Muscle of leg (tissue), 3 donors: ENCODE measurements at regions not wholly inside any gene's neighbourhood (a gene's known extent, or its start where the extent isn't known, plus 50 kb on each side); places are given as distances from the start of the nearest gene placed in this dataset.

ENCODE experiments used
- DNase-seq: peaks from one replicate; pipeline ENCODE4 v3.0.0; 2013
- H3K27ac ChIP-seq: one replicate; pipeline ENCODE4 v1.5.1; 2013; ENCODE audit warnings: mild to moderate bottlenecking, low read length, control low read depth
- H3K27me3 ChIP-seq: one replicate; pipeline ENCODE4 v1.6.1; 2013; ENCODE audit warnings: low read length; ENCODE audit not compliant: control insufficient read depth, insufficient read depth
- H3K36me3 ChIP-seq: one replicate; pipeline ENCODE4 v1.6.1; 2013; ENCODE audit warnings: low read length; ENCODE audit not compliant: control insufficient read depth, insufficient read depth
- H3K4me1 ChIP-seq: one replicate; pipeline ENCODE4 v1.6.1; 2013; ENCODE audit warnings: low read length; ENCODE audit not compliant: control insufficient read depth, insufficient read depth
- H3K4me3 ChIP-seq: one replicate; pipeline ENCODE4 v1.5.1; 2013; ENCODE audit warnings: low read length, control low read depth
- H3K9me3 ChIP-seq: replicated peaks from 2 replicates; pipeline ENCODE4 v1.6.1; 2013; ENCODE audit warnings: low read depth, low read length; ENCODE audit not compliant: control insufficient read depth
- WGBS: methylation state at CpG from one replicate; pipeline ENCODE4 v1.1.5; 2013; ENCODE audit warnings: missing lambda C conversion rate; ENCODE audit not compliant: insufficient coverage; 5-methylcytosine and 5-hydroxymethylcytosine counted together

GRCh38 chr9:134234687-134235359, 70.5 kb upstream of the RNU6ATAC start:
- H3K4me1 ChIP-seq, result peaks cover 33% of the 10 kb centered on the region
- WGBS, result 65% methylated on average over 20 of the region's 21 CpGs
- H3K4me3 ChIP-seq, result no peak overlapping the region
- no peak overlapping the region for H3K27ac ChIP-seq
- no peaks in the 10 kb centered on the region for H3K27me3 ChIP-seq
- H3K36me3 ChIP-seq, result no peaks in the 10 kb centered on the region
- no peak for DNase-seq
- no peaks in the 10 kb centered on the region for H3K9me3 ChIP-seq

- 49% methylated on average over 16 of the region's 16 CpGs for WGBS
- Histone ChIP-seq H3K27me3 (no peaks in the 10 kb centered on the region), H3K4me1 (peaks cover 38% of the 10 kb centered on the region), H3K36me3 (no peaks in the 10 kb centered on the region), H3K27ac (no peak overlapping the region), H3K9me3 (no peaks in the 10 kb centered on the region), H3K4me3 (no peak overlapping the region)
- no peak for DNase-seq
These were observed 71.0 kb upstream of the RNU6ATAC start for GRCh38 chr9:134235366-134235765.

GRCh38 chr9:134236001-134236421, 71.6 kb upstream of the RNU6ATAC start:
- Histone ChIP-seq H3K9me3 (no peaks in the 10 kb centered on the region), H3K4me1 (peaks cover 35% of the 10 kb centered on the region), H3K36me3 (no peaks in the 10 kb centered on the region), H3K27me3 (peaks cover 3% of the 10 kb centered on the region), H3K4me3 (no peak overlapping the region), H3K27ac (no peak overlapping the region)
- WGBS, result 35% methylated on average over 4 of the region's 6 CpGs
- DNase-seq, result no peak

GRCh38 chr9:134236935-134237629, 72.7 kb upstream of the RNU6ATAC start:
- Histone ChIP-seq H3K27ac (no peak overlapping the region), H3K4me1 (peaks cover 25% of the 10 kb centered on the region), H3K4me3 (no peak overlapping the region), H3K27me3 (peaks cover 6% of the 10 kb centered on the region), H3K36me3 (no peaks in the 10 kb centered on the region), H3K9me3 (no peaks in the 10 kb centered on the region)
- no peak for DNase-seq
- 74% methylated on average over 12 of the region's 13 CpGs for WGBS

- WGBS, result 87% methylated on average over 15 of the region's 17 CpGs
- H3K27ac ChIP-seq, result no peak overlapping the region
- no peak overlapping the region for H3K4me3 ChIP-seq
- no peak for DNase-seq
- peaks cover 25% of the 10 kb centered on the region for H3K4me1 ChIP-seq
- H3K27me3 ChIP-seq, result peaks cover 13% of the 10 kb centered on the region
- H3K9me3 ChIP-seq, result no peaks in the 10 kb centered on the region
- no peaks in the 10 kb centered on the region for H3K36me3 ChIP-seq
These were observed 73.4 kb upstream of the RNU6ATAC start for GRCh38 chr9:134237630-134238265.

GRCh38 chr9:134239130-134239903, 75.0 kb upstream of the RNU6ATAC start:
- H3K36me3 ChIP-seq, result no peaks in the 10 kb centered on the region
- 83% methylated on average over 22 of the region's 29 CpGs for WGBS
- H3K4me1 ChIP-seq, result peaks cover 25% of the 10 kb centered on the region
- no peak for DNase-seq
- no peak overlapping the region for H3K27ac ChIP-seq
- no peak overlapping the region for H3K4me3 ChIP-seq
- no peaks in the 10 kb centered on the region for H3K9me3 ChIP-seq
- H3K27me3 ChIP-seq, result peaks cover 19% of the 10 kb centered on the region

GRCh38 chr9:134239939-134240338, 75.6 kb upstream of the RNU6ATAC start:
- no peaks in the 10 kb centered on the region for H3K36me3 ChIP-seq
- peaks cover 25% of the 10 kb centered on the region for H3K4me1 ChIP-seq
- peaks cover 19% of the 10 kb centered on the region for H3K27me3 ChIP-seq
- 41% methylated on average over 2 of the region's 7 CpGs for WGBS
- no peak overlapping the region for H3K27ac ChIP-seq
- H3K4me3 ChIP-seq, result no peak overlapping the region
- no peaks in the 10 kb centered on the region for H3K9me3 ChIP-seq
- DNase-seq, result no peak

- Histone ChIP-seq H3K4me1 (peaks cover 25% of the 10 kb centered on the region), H3K27ac (no peak overlapping the region), H3K4me3 (no peak overlapping the region), H3K27me3 (peaks cover 19% of the 10 kb centered on the region), H3K9me3 (no peaks in the 10 kb centered on the region), H3K36me3 (no peaks in the 10 kb centered on the region)
- no peak for DNase-seq
- 15% methylated on average over 8 of the region's 11 CpGs for WGBS
These were observed 76.0 kb upstream of the RNU6ATAC start for GRCh38 chr9:134240361-134240760.

GRCh38 chr9:134242706-134243105, 78.3 kb upstream of the RNU6ATAC start:
- H3K9me3 ChIP-seq, result peaks cover 4% of the 10 kb centered on the region
- no peak overlapping the region for H3K4me3 ChIP-seq
- DNase-seq, result no peak
- peaks cover 7% of the 10 kb centered on the region for H3K4me1 ChIP-seq
- H3K27me3 ChIP-seq, result peaks cover 19% of the 10 kb centered on the region
- no peak overlapping the region for H3K27ac ChIP-seq
- 73% methylated on average over 19 of the region's 19 CpGs for WGBS
- no peaks in the 10 kb centered on the region for H3K36me3 ChIP-seq
